PC-3 (cell line): ENCODE measurements at regions not wholly inside any gene's neighbourhood (a gene's known extent, or its start where the extent isn't known, plus 50 kb on each side); places are given as distances from the start of the nearest gene placed in this dataset.

Source experiments
- ATAC-seq: fragments of 200-7000 bp; cut with Tn5 transposase; 2 replicates; pipeline ENCODE4 v1.9.1; 2020; ENCODE audit warnings: mild to moderate bottlenecking, moderate library complexity
- BruUV-seq: library from RNA; stranded (reverse); fragments of 400-500 nt; replicated peaks from 2 replicates; lab custom pipeline; 2021; lab: Mats Ljungman, UMichigan
- CTCF ChIA-PET: fragments of 300-600 bp; sonication (Branson Sonifier 250); formaldehyde crosslinking; loops from one replicate; lab custom pipeline; 2022; ENCODE audit warnings: antibody characterized with exemption; lab: Charles Lee
- POLR2A ChIA-PET: fragments of 300-600 bp; sonication (Branson Sonifier 250); formaldehyde crosslinking; loops from one replicate; lab custom pipeline; 2022; ENCODE audit warnings: antibody characterized with exemption; ENCODE audit not compliant: unreplicated experiment; lab: Charles Lee
- DNase-seq: peaks from one replicate; pipeline ENCODE4 v3.0.0-alpha.2; 2015
- H2AFZ ChIP-seq: fragments of 300-600 bp; sonication (generic); 2 replicates; pipeline ENCODE4 v1.6.0; 2016; ENCODE audit warnings: antibody characterized with exemption, low read length
- H3F3A ChIP-seq: fragments of 300-600 bp; sonication (generic); one replicate; pipeline ENCODE4 v1.6.0; 2017; ENCODE audit warnings: antibody characterized with exemption, low read length, control low read depth, mild to moderate bottlenecking; ENCODE audit not compliant: unreplicated experiment
- H3K27ac ChIP-seq: fragments of 300-600 bp; sonication (generic); 2 replicates; pipeline ENCODE4 v1.5.1; 2016; ENCODE audit warnings: mild to moderate bottlenecking, low read length
- H3K27me3 ChIP-seq: fragments of 300-600 bp; sonication (generic); 2 replicates; pipeline ENCODE4 v1.6.1; 2016; ENCODE audit warnings: low read length, mixed read lengths
- H3K36me3 ChIP-seq: fragments of 300-600 bp; sonication (generic); 2 replicates; pipeline ENCODE4 v1.6.1; 2016; ENCODE audit warnings: low read depth, mixed run types, low read length, mixed read lengths
- H3K4me1 ChIP-seq: fragments of 300-600 bp; sonication (generic); 2 replicates; pipeline ENCODE4 v1.5.1; 2016; ENCODE audit warnings: low read length; ENCODE audit not compliant: insufficient read depth
- H3K4me2 ChIP-seq: fragments of 300-600 bp; sonication (generic); 2 replicates; pipeline ENCODE4 v1.6.0; 2016; ENCODE audit warnings: low read length
- H3K4me3 ChIP-seq: fragments of 300-600 bp; sonication (generic); 2 replicates; pipeline ENCODE4 v1.5.1; 2016; ENCODE audit warnings: mild to moderate bottlenecking, low read length, mixed read lengths
- H3K79me2 ChIP-seq: fragments of 300-600 bp; sonication (generic); 2 replicates; pipeline ENCODE4 v1.6.1; 2017; ENCODE audit warnings: low read length, mixed read lengths
- H3K9ac ChIP-seq: fragments of 300-600 bp; sonication (generic); 2 replicates; pipeline ENCODE4 v1.6.0; 2016; ENCODE audit warnings: mild to moderate bottlenecking, low read length
- H3K9me2 ChIP-seq: fragments of 300-600 bp; sonication (generic); replicated peaks from 2 replicates; pipeline ENCODE4 v1.6.1; 2016; ENCODE audit warnings: mixed run types, low read length, mixed read lengths
- H3K9me3 ChIP-seq: fragments of 300-600 bp; sonication (generic); 2 replicates; pipeline ENCODE4 v1.6.1; 2016; ENCODE audit warnings: low read length, mixed read lengths
- H4K20me1 ChIP-seq: fragments of 300-600 bp; sonication (generic); 2 replicates; pipeline ENCODE4 v1.6.1; 2016; ENCODE audit warnings: low read length, mixed read lengths
- CTCF ChIP-seq: fragments of 300-600 bp; sonication (generic); conservative IDR thresholded peaks from 2 replicates; pipeline ENCODE4 v1.5.1; 2017; ENCODE audit warnings: antibody characterized with exemption, low read depth, mild to moderate bottlenecking, low read length
- EZH2 ChIP-seq: fragments of 300-600 bp; sonication (generic); IDR thresholded peaks from one replicate; pipeline ENCODE4 v1.6.1; 2017; ENCODE audit warnings: antibody characterized with exemption, mild to moderate bottlenecking, low read length; ENCODE audit not compliant: unreplicated experiment
- EZH2phosphoT487 ChIP-seq: fragments of 300-600 bp; sonication (generic); IDR thresholded peaks from 2 replicates; pipeline ENCODE4 v1.6.1; 2018; ENCODE audit warnings: mild to moderate bottlenecking, antibody characterized with exemption, low read length, borderline replicate concordance
- intact Hi-C: fragments of 100-400 bp; cut with micrococcal nuclease; formaldehyde crosslinking; loops from 2 replicates; pipeline ENCODE4 v1.9.0; 2023

- H3K9me3 ChIP-seq: no peaks in the 10 kb centered on the region
- POLR2A ChIA-PET: no interaction called here
- H3K27me3 ChIP-seq: no peaks in the 10 kb centered on the region
- H3K27ac ChIP-seq: no peak overlapping the region
- H3K4me2 ChIP-seq: no peak overlapping the region
- CTCF ChIA-PET: no interaction called here
- H3K4me3 ChIP-seq: no peak overlapping the region
- DNase-seq (no peak), ATAC-seq (no peak)
- BruUV-seq: no TSS peak
- no peak for TF ChIP-seq EZH2phosphoT487
- no peak for TF ChIP-seq EZH2
- TF ChIP-seq CTCF: no peak
- no peaks in the 10 kb centered on the region for H3K79me2 ChIP-seq
- no peaks in the 10 kb centered on the region for H4K20me1 ChIP-seq
- no peaks in the 10 kb centered on the region for H3F3A ChIP-seq
- no peaks in the 10 kb centered on the region for H3K9me2 ChIP-seq
- H3K36me3 ChIP-seq: no peaks in the 10 kb centered on the region
- no peak overlapping the region for H3K9ac ChIP-seq
- H3K4me1 ChIP-seq: peaks cover 10% of the 10 kb centered on the region; the same call in 1 of the 2 replicates
- intact Hi-C loops: no loop called here
- no peak overlapping the region for H2AFZ ChIP-seq
Measured at GRCh38 chr18:22544626-22545025, 126.9 kb upstream of the CTAGE1 start.

- Histone ChIP-seq H2AFZ (no peak overlapping the region), H3K9ac (no peak overlapping the region), H3K4me2 (no peak overlapping the region), H3K36me3 (no peaks in the 10 kb centered on the region), H4K20me1 (no peaks in the 10 kb centered on the region), H3K4me1 (peaks cover 10% of the 10 kb centered on the region; the same call in 1 of the 2 replicates), H3F3A (no peaks in the 10 kb centered on the region), H3K79me2 (no peaks in the 10 kb centered on the region), H3K9me2 (no peaks in the 10 kb centered on the region), H3K4me3 (no peak overlapping the region), H3K9me3 (no peaks in the 10 kb centered on the region), H3K27ac (no peak overlapping the region), H3K27me3 (no peaks in the 10 kb centered on the region)
- ATAC-seq: no peak
- intact Hi-C loops: no loop called here
- TF ChIP-seq EZH2phosphoT487 (no peak), EZH2 (no peak), CTCF (no peak)
- ChIA-PET POLR2A (no interaction called here), CTCF (no interaction called here)
- no TSS peak for BruUV-seq
- DNase-seq: no peak
Measured at GRCh38 chr18:22545066-22545760, 127.5 kb upstream of the CTAGE1 start.

GRCh38 chr18:22546905-22547570 lies 129.3 kb upstream of the CTAGE1 start:
- ATAC-seq: no peak
- Histone ChIP-seq H3K79me2 (no peaks in the 10 kb centered on the region), H3K36me3 (no peaks in the 10 kb centered on the region), H3K9me2 (no peaks in the 10 kb centered on the region), H3K9ac (no peak overlapping the region), H3K4me2 (no peak overlapping the region), H3K27me3 (no peaks in the 10 kb centered on the region), H3F3A (peaks cover 11% of the 10 kb centered on the region), H2AFZ (no peak overlapping the region), H4K20me1 (no peaks in the 10 kb centered on the region), H3K4me3 (no peak overlapping the region), H3K27ac (no peak overlapping the region), H3K4me1 (peaks cover 26% of the 10 kb centered on the region), H3K9me3 (no peaks in the 10 kb centered on the region)
- TF ChIP-seq EZH2: no peak
- no peak for TF ChIP-seq EZH2phosphoT487
- no peak for TF ChIP-seq CTCF
- intact Hi-C loops: no loop called here
- ChIA-PET CTCF (no interaction called here), POLR2A (no interaction called here)
- DNase-seq: no peak
- no TSS peak for BruUV-seq
